ENCODE measurements at regions not wholly inside any gene's neighbourhood (a gene's known extent, or its start where the extent isn't known, plus 50 kb on each side); places are given as distances from the start of the nearest gene placed in this dataset.

DNA sequence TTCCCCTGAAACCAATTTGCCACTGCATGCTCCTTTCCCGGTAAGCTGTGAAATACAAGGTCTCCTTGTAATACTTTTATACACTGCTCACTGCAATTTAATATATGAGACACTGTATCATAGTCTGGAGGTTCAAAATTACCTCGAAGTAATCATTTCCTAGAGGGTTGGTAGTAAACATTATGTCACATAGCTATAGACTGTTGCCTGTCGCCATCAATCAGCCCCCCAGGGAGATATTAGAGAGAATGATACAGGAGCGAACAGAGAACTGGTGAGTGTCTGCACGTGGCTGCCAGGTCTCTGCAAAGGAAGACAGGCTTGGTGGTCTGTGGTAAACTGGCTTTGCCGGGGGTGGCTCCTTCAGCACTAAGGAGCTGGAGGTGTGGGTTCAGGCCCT lies 165.5 kb upstream of the WSCD2 start:
- Histone ChIP-seq H3K14ac (ENCODE audit: low read length in 2 of 2) (no peak overlapping the region), H2AK5ac (ENCODE audit: low read length, severe bottlenecking) (no peak overlapping the region), H3K36me3 (ENCODE audit: control insufficient read depth in 1 of 2, insufficient read depth in 2 of 2, low read depth in 1 of 2, low read length in 2 of 2) (no peaks in the 10 kb centered on the region), H3K9me3 (ENCODE audit: control insufficient read depth, low read length) (no peaks in the 10 kb centered on the region), H3K4me3 (ENCODE audit: insufficient read depth in 1 of 2, low read depth in 1 of 2, low read length in 2 of 2) (no peak overlapping the region), H3K4ac (ENCODE audit: low read depth in 1 of 2, low read length in 2 of 2) (no peak overlapping the region), H3K27me3 (ENCODE audit: control insufficient read depth in 1 of 2, insufficient read depth in 1 of 2, low read length in 2 of 2) (peaks cover 0 to 3% of the 10 kb centered on the region in 2 experiments), H4K91ac (ENCODE audit: low read length) (no peak overlapping the region), H3K23ac (ENCODE audit: low read length in 2 of 2) (no peak overlapping the region), H2BK15ac (ENCODE audit: low read depth, poor library complexity, severe bottlenecking) (no peak overlapping the region), H3K79me1 (replicated peaks; ENCODE audit: low read length, poor library complexity, severe bottlenecking) (no peaks in the 10 kb centered on the region), H4K8ac (ENCODE audit: low read length) (no peak overlapping the region), H3K9ac (ENCODE audit: low read length) (no peak overlapping the region), H3K4me1 (ENCODE audit: control insufficient read depth, insufficient read depth, low read depth, low read length) (no peaks in the 10 kb centered on the region), H3K27ac (ENCODE audit: low read length, poor library complexity, severe bottlenecking) (no peak overlapping the region), H2BK5ac (ENCODE audit: low read depth, low read length, poor library complexity, severe bottlenecking) (no peak overlapping the region), H2AFZ (ENCODE audit: low read depth, low read length) (no peak overlapping the region), H2BK12ac (ENCODE audit: low read length in 2 of 2) (no peak overlapping the region), H3K18ac (ENCODE audit: low read depth in 1 of 2, low read length in 2 of 2) (no peak overlapping the region), H3K4me2 (ENCODE audit: low read length, poor library complexity, severe bottlenecking) (no peak overlapping the region), H2BK120ac (ENCODE audit: low read depth, low read length) (no peak overlapping the region)
- no peak for DNase-seq
- WGBS = 63% methylated on average over 5 of the region's 6 CpGs

DNA sequence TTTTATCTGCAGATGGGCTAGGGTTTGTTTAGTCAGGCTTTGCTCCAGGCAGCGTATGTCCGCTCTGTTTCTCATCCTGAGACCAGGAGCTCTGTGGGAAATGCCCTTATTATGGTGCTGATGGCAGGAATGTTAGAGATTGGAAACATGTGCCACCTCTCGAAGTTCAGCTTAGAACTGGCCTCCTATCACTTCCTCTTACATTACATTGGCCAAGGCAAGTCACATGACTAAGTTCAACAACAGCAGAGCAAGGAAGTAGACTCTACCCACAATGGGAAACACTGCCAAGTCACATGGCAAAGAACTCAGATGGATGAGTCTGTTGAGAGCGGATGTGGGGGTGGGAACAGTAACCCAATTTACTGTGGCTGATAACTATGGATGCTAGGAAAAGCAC lies 161.9 kb upstream of the WSCD2 start:
- H2AK5ac ChIP-seq (ENCODE audit: low read length, severe bottlenecking) = no peak overlapping the region
- H4K8ac ChIP-seq (ENCODE audit: low read length) = no peak overlapping the region
- no peaks in the 10 kb centered on the region for H3K79me1 ChIP-seq (replicated peaks; ENCODE audit: low read length, poor library complexity, severe bottlenecking)
- no peak for DNase-seq
- H3K36me3 ChIP-seq (ENCODE audit: control insufficient read depth in 1 of 2, insufficient read depth in 2 of 2, low read depth in 1 of 2, low read length in 2 of 2) = no peaks in the 10 kb centered on the region
- no peak overlapping the region for H3K14ac ChIP-seq (ENCODE audit: low read length in 2 of 2)
- no peak overlapping the region for H2BK5ac ChIP-seq (ENCODE audit: low read depth, low read length, poor library complexity, severe bottlenecking)
- 59% methylated on average over 3 of the region's 4 CpGs for WGBS
- H3K4me2 ChIP-seq (ENCODE audit: low read length, poor library complexity, severe bottlenecking) = no peak overlapping the region
- no peaks in the 10 kb centered on the region for H3K4me1 ChIP-seq (ENCODE audit: control insufficient read depth, insufficient read depth, low read depth, low read length)
- no peak overlapping the region for H3K23ac ChIP-seq (ENCODE audit: low read length in 2 of 2)
- H4K91ac ChIP-seq (ENCODE audit: low read length) = no peak overlapping the region
- H3K4ac ChIP-seq (ENCODE audit: low read depth in 1 of 2, low read length in 2 of 2) = no peak overlapping the region
- no peak overlapping the region for H2BK12ac ChIP-seq (ENCODE audit: low read length in 2 of 2)
- no peak overlapping the region for H2BK15ac ChIP-seq (ENCODE audit: low read depth, poor library complexity, severe bottlenecking)
- no peak overlapping the region for H2BK120ac ChIP-seq (ENCODE audit: low read depth, low read length)
- no peaks in the 10 kb centered on the region for H3K9me3 ChIP-seq (ENCODE audit: control insufficient read depth, low read length)
- H3K27me3 ChIP-seq (ENCODE audit: control insufficient read depth in 1 of 2, insufficient read depth in 1 of 2, low read length in 2 of 2) = no peaks in the 10 kb centered on the region
- H3K27ac ChIP-seq (ENCODE audit: low read length, poor library complexity, severe bottlenecking) = no peak overlapping the region
- no peak overlapping the region for H3K4me3 ChIP-seq (ENCODE audit: insufficient read depth in 1 of 2, low read depth in 1 of 2, low read length in 2 of 2)
- H3K9ac ChIP-seq (ENCODE audit: low read length) = no peak overlapping the region
- H2AFZ ChIP-seq (ENCODE audit: low read depth, low read length) = no peak overlapping the region
- H3K18ac ChIP-seq (ENCODE audit: low read depth in 1 of 2, low read length in 2 of 2) = no peak overlapping the region

DNA sequence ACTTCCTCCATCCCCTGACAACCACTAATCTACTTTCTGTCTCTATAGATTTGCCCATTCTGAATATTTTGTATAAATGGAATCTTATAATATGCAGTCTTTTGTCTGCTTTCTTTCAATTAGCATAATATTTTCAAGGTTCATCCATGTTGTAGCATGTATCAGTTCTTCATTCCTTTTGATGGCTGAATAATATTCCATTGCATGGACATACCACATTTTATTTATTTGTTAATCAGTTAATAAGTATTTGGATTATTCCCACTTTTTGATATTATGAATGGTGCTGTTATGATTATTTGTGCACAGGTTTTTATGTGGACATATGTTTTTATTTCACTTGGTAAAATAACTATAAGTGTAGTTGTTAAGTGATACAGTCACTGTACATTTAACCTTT lies 155.1 kb upstream of the WSCD2 start:
- Histone ChIP-seq H2AK5ac (ENCODE audit: low read length, severe bottlenecking) (no peak overlapping the region), H3K27ac (ENCODE audit: low read length, poor library complexity, severe bottlenecking) (no peak overlapping the region), H3K4me3 (ENCODE audit: insufficient read depth in 1 of 2, low read depth in 1 of 2, low read length in 2 of 2) (no peak overlapping the region), H3K79me1 (replicated peaks; ENCODE audit: low read length, poor library complexity, severe bottlenecking) (no peaks in the 10 kb centered on the region), H2BK120ac (ENCODE audit: low read depth, low read length) (no peak overlapping the region), H3K9me3 (ENCODE audit: control insufficient read depth, low read length) (peaks cover 4% of the 10 kb centered on the region), H3K23ac (ENCODE audit: low read length in 2 of 2) (no peak overlapping the region), H3K4ac (ENCODE audit: low read depth in 1 of 2, low read length in 2 of 2) (no peak overlapping the region), H3K4me2 (ENCODE audit: low read length, poor library complexity, severe bottlenecking) (no peak overlapping the region), H4K91ac (ENCODE audit: low read length) (no peak overlapping the region), H3K27me3 (ENCODE audit: control insufficient read depth in 1 of 2, insufficient read depth in 1 of 2, low read length in 2 of 2) (no peaks in the 10 kb centered on the region), H2BK12ac (ENCODE audit: low read length in 2 of 2) (no peak overlapping the region), H4K8ac (ENCODE audit: low read length) (no peak overlapping the region), H2BK5ac (ENCODE audit: low read depth, low read length, poor library complexity, severe bottlenecking) (no peak overlapping the region), H3K36me3 (ENCODE audit: control insufficient read depth in 1 of 2, insufficient read depth in 2 of 2, low read depth in 1 of 2, low read length in 2 of 2) (no peaks in the 10 kb centered on the region), H2AFZ (ENCODE audit: low read depth, low read length) (no peak overlapping the region), H3K18ac (ENCODE audit: low read depth in 1 of 2, low read length in 2 of 2) (no peak overlapping the region), H3K14ac (ENCODE audit: low read length in 2 of 2) (no peak overlapping the region), H3K9ac (ENCODE audit: low read length) (no peak overlapping the region), H3K4me1 (ENCODE audit: control insufficient read depth, insufficient read depth, low read depth, low read length) (no peaks in the 10 kb centered on the region), H2BK15ac (ENCODE audit: low read depth, poor library complexity, severe bottlenecking) (no peak overlapping the region)
- no peak for DNase-seq

DNA sequence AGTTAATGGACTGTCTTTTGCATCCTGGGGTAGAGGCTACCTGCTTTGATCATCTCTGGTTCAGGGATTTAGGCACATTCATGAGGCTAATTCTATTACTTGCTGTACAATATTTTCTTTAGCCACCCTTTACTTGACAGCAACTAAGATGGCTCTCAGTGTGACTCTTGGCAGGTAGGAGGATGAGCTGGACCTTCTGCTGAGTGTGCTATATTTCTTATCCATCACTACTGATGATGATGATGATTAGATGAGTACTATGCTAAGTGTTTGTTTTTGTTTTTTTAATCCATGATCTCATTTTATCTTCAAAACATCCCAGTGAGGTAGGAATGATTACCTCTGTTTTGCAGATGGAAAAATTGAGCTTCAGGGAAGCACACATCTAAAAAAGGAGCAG lies 152.8 kb upstream of the WSCD2 start:
- H4K8ac ChIP-seq (ENCODE audit: low read length) = no peak overlapping the region
- no peaks in the 10 kb centered on the region for H3K79me1 ChIP-seq (replicated peaks; ENCODE audit: low read length, poor library complexity, severe bottlenecking)
- no peak overlapping the region for H2BK5ac ChIP-seq (ENCODE audit: low read depth, low read length, poor library complexity, severe bottlenecking)
- H3K9ac ChIP-seq (ENCODE audit: low read length) = no peak overlapping the region
- H3K4ac ChIP-seq (ENCODE audit: low read depth in 1 of 2, low read length in 2 of 2) = no peak overlapping the region
- no peak overlapping the region for H2AFZ ChIP-seq (ENCODE audit: low read depth, low read length)
- no peak overlapping the region for H3K4me2 ChIP-seq (ENCODE audit: low read length, poor library complexity, severe bottlenecking)
- H3K27me3 ChIP-seq (ENCODE audit: control insufficient read depth in 1 of 2, insufficient read depth in 1 of 2, low read length in 2 of 2) = no peaks in the 10 kb centered on the region
- no peaks in the 10 kb centered on the region for H3K36me3 ChIP-seq (ENCODE audit: control insufficient read depth in 1 of 2, insufficient read depth in 2 of 2, low read depth in 1 of 2, low read length in 2 of 2)
- no peak overlapping the region for H3K18ac ChIP-seq (ENCODE audit: low read depth in 1 of 2, low read length in 2 of 2)
- no peaks in the 10 kb centered on the region for H3K4me1 ChIP-seq (ENCODE audit: control insufficient read depth, insufficient read depth, low read depth, low read length)
- no peak overlapping the region for H2BK12ac ChIP-seq (ENCODE audit: low read length in 2 of 2)
- no peak overlapping the region for H2BK120ac ChIP-seq (ENCODE audit: low read depth, low read length)
- no peak overlapping the region for H3K27ac ChIP-seq (ENCODE audit: low read length, poor library complexity, severe bottlenecking)
- H4K91ac ChIP-seq (ENCODE audit: low read length) = no peak overlapping the region
- peaks cover 4% of the 10 kb centered on the region for H3K9me3 ChIP-seq (ENCODE audit: control insufficient read depth, low read length)
- no peak for DNase-seq
- no peak overlapping the region for H3K23ac ChIP-seq (ENCODE audit: low read length in 2 of 2)
- H2BK15ac ChIP-seq (ENCODE audit: low read depth, poor library complexity, severe bottlenecking) = no peak overlapping the region
- no peak overlapping the region for H2AK5ac ChIP-seq (ENCODE audit: low read length, severe bottlenecking)
- H3K14ac ChIP-seq (ENCODE audit: low read length in 2 of 2) = no peak overlapping the region
- no peak overlapping the region for H3K4me3 ChIP-seq (ENCODE audit: insufficient read depth in 1 of 2, low read depth in 1 of 2, low read length in 2 of 2)
